ENCODE measurements at regions not wholly inside any gene's neighbourhood (a gene's known extent, or its start where the extent isn't known, plus 50 kb on each side); places are given as distances from the start of the nearest gene placed in this dataset.
"Not testable (repeated sequence)": the region's sequence is repeated elsewhere in the genome, so short reads cannot be mapped to it uniquely, and the experiment has no call there.

DNA sequence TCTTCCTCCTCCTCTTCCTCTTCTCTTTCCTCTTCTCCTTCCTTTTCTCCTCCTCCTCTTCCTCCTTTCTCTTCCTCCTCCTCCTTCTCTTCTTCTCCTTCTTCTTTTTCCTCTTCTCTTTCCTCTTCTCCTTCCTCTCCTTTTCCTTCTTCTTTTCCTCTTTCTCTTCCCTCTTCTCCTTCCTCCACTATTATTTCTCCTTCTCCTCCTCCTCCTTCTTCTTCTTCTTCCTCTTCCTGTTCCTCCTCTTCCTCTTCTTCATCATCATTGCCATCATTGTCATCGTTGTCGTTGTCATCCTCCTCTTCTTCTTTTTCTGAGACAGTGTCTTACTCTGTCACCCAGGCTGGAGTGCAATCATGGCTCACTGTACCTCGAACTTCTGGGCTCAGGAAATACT is 256.3 kb upstream of the SOX4 start:
- Histone ChIP-seq H3K9me3 (no peaks in the 10 kb centered on the region), H3K4me3 (no peak overlapping the region)
- intact Hi-C loops (cut with DNase I; ENCODE audit: low total_unique reads), result no loop called here

GRCh38 chr6:21340573-21340972 is 253.0 kb upstream of the SOX4 start:
- H3K27ac ChIP-seq, result no peak overlapping the region
- H3K4me3 ChIP-seq, result no peak overlapping the region
- H3K9me3 ChIP-seq, result no peaks in the 10 kb centered on the region
- TF ChIP-seq EP300 (IDR thresholded peaks at IDR 0.05) (no peak), POLR2A (IDR thresholded peaks at IDR 0.05) (no peak), CTCF (IDR thresholded peaks at IDR 0.05) (no peak), POLR2AphosphoS5 (IDR thresholded peaks at IDR 0.05) (no peak)
- peaks cover 0 to 8% (median 0%) of the 10 kb centered on the region in 4 donors for H3K4me1 ChIP-seq
- 49 to 65% (median 57%) methylated on average over 3 of the region's 3 CpGs for WGBS, 5 donors
- intact Hi-C loops (cut with DNase I; ENCODE audit: low total_unique reads), result no loop called here
- H3K27me3 ChIP-seq, result no peaks in the 10 kb centered on the region
- DNase-seq, result no peak
- H3K36me3 ChIP-seq, result no peaks in the 10 kb centered on the region

More for the DNA sequence above, 256.3 kb upstream of the SOX4 start:
- Histone ChIP-seq H3K4me1 (peaks cover 0 to 8% (median 0%) of the 10 kb centered on the region in 4 donors), H3K27ac (no peak overlapping the region), H3K36me3 (no peaks in the 10 kb centered on the region), H3K27me3 (no peaks in the 10 kb centered on the region)
- TF ChIP-seq POLR2AphosphoS5 (IDR thresholded peaks at IDR 0.05), result no peak
- no peak for TF ChIP-seq POLR2A (IDR thresholded peaks at IDR 0.05)
- no peak for TF ChIP-seq EP300 (IDR thresholded peaks at IDR 0.05)
- TF ChIP-seq CTCF (IDR thresholded peaks at IDR 0.05), result no peak
- DNase-seq, result no peak
- 62 to 82% (median 77%) methylated on average over 3 of the region's 3 CpGs for WGBS, 5 donors

GRCh38 chr6:21341910-21342309 is 251.6 kb upstream of the SOX4 start:
- H3K9me3 ChIP-seq, result peaks cover 0 to 2% (median 0%) of the 10 kb centered on the region in 4 donors
- H3K4me3 ChIP-seq, result no peak overlapping the region
- peaks cover 0 to 8% (median 0%) of the 10 kb centered on the region in 4 donors for H3K4me1 ChIP-seq
- WGBS, 5 donors, result 69 to 84% (median 79%) methylated on average over 3 to 4 of the region's 4 CpGs
- no peak for TF ChIP-seq POLR2AphosphoS5 (IDR thresholded peaks at IDR 0.05)
- TF ChIP-seq CTCF (IDR thresholded peaks at IDR 0.05), result no peak
- TF ChIP-seq POLR2A (IDR thresholded peaks at IDR 0.05), result no peak
- TF ChIP-seq EP300 (IDR thresholded peaks at IDR 0.05), result no peak
- no peak for DNase-seq
- H3K36me3 ChIP-seq, result no peaks in the 10 kb centered on the region
- no peaks in the 10 kb centered on the region for H3K27me3 ChIP-seq
- intact Hi-C loops (cut with DNase I; ENCODE audit: low total_unique reads), result no loop called here
- H3K27ac ChIP-seq, result no peak overlapping the region

DNA sequence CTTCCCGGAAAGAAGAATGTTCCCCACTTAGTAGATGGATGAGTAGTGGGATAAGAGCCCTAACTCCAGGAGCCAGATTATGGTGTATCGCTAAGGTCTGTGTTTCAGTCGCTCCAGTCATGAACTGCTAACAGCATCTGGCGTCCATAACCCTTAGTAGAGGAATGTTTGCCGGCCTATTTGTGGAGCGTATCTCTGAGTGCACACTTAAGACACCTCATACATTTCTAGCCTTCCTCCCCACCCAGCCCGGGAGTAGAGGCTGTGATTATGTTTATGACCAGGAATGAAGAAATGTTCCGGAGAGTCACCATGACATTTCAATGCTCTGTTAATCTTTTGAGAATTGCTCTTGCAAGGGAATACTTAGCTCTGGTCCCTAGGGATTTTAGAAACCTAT is 251.1 kb upstream of the SOX4 start:
- intact Hi-C loops (cut with DNase I; ENCODE audit: low total_unique reads), result no loop called here
- DNase-seq, result no peak
- Histone ChIP-seq H3K4me1 (peaks cover 0 to 8% (median 0%) of the 10 kb centered on the region in 4 donors), H3K36me3 (no peaks in the 10 kb centered on the region), H3K27ac (no peak overlapping the region), H3K27me3 (no peaks in the 10 kb centered on the region), H3K4me3 (no peak overlapping the region), H3K9me3 (peaks cover 0 to 2% (median 0%) of the 10 kb centered on the region in 4 donors)
- TF ChIP-seq POLR2A (IDR thresholded peaks at IDR 0.05), result no peak
- TF ChIP-seq POLR2AphosphoS5 (IDR thresholded peaks at IDR 0.05), result no peak
- TF ChIP-seq CTCF (IDR thresholded peaks at IDR 0.05), result no peak
- no peak for TF ChIP-seq EP300 (IDR thresholded peaks at IDR 0.05)
- WGBS, 5 donors, result 73 to 88% (median 85%) methylated on average over 8 of the region's 8 CpGs

DNA sequence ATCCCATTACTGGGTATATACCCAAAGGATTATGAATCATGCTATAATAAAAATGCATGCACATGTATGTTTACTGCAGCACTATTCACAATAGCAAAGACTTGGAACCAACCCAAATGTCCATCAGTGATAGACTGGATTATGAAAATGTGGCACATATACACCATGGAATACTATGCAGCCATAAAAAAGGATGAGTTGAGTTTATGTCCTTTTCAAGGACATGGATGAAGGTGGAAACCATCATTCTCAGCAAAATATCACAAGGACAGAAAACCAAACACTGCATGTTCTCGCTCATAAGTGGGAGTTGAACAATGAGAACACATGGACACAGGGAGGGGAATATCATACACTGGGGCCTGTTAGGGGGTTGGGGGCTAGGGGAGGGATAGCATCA is 247.8 kb upstream of the SOX4 start:
- H3K4me3 ChIP-seq; DNase-seq; H3K9me3 ChIP-seq; intact Hi-C loops (cut with DNase I; ENCODE audit: low total_unique reads); H3K36me3 ChIP-seq; H3K27me3 ChIP-seq; H3K27ac ChIP-seq: not testable (repeated sequence)
- peaks cover 0 to 10% (median 8%) of the 10 kb centered on the region in 4 donors for H3K4me1 ChIP-seq
- WGBS, 5 donors, result 83 to 100% (median 95%) methylated on average over 1 of the region's 1 CpG
